ENCODE measurements at regions not wholly inside any gene's neighbourhood (a gene's known extent, or its start where the extent isn't known, plus 50 kb on each side); places are given as distances from the start of the nearest gene placed in this dataset.
A peak's percentile ranks its signal among the peaks of the same experiment; 100 is the strongest.

DNA sequence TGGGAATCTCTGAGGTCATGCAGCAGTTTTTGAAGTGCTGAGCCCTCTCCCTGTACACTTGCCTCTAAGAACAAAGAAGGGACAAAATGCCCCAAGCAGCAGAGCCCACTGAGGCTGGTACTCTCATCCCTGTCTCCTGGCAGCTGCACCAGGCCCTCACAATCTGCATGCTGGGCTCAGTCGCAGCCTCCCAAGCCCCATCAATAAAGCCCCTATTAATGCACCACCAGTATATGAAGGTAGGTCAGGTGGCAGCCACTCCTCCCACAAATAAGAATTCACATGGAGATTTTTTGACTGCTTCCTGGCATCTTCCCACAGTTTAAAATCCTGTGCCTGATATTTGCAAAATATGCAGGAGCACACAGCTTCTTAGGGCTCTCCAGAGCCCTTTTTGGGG lies 181.2 kb upstream of the PALMD start:
- TF ChIP-seq, protein P1, sequence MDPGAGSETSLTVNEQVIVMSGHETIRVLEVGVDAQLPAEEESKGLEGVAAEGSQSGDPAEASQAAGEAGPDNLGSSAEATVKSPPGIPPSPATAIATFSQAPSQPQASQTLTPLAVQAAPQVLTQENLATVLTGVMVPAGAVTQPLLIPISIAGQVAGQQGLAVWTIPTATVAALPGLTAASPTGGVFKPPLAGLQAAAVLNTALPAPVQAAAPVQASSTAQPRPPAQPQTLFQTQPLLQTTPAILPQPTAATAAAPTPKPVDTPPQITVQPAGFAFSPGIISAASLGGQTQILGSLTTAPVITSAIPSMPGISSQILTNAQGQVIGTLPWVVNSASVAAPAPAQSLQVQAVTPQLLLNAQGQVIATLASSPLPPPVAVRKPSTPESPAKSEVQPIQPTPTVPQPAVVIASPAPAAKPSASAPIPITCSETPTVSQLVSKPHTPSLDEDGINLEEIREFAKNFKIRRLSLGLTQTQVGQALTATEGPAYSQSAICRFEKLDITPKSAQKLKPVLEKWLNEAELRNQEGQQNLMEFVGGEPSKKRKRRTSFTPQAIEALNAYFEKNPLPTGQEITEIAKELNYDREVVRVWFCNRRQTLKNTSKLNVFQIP (CRISPR knock-in tag; IDR thresholded peaks at IDR 0.05; ENCODE audit: borderline replicate concordance, low read depth), result no peak
- peak; percentile 92 for TF ChIP-seq ZFP3 (CRISPR knock-in tag; IDR thresholded peaks at IDR 0.05)
- TF ChIP-seq ISL1 (CRISPR knock-in tag; IDR thresholded peaks at IDR 0.05), result no peak
- TF ChIP-seq ZNF565 (CRISPR knock-in tag; conservative IDR thresholded peaks at IDR 0.05; ENCODE audit: low read depth), result no peak
- TF ChIP-seq CSRNP3 (CRISPR knock-in tag; IDR thresholded peaks at IDR 0.05), result no peak
- ATAC-seq, result peak; percentile 15; the same call in 2 of the 3 replicates

GRCh38 chr1:99465176-99465900 lies 180.6 kb upstream of the PALMD start:
- peak; percentile 82 for ATAC-seq

DNA sequence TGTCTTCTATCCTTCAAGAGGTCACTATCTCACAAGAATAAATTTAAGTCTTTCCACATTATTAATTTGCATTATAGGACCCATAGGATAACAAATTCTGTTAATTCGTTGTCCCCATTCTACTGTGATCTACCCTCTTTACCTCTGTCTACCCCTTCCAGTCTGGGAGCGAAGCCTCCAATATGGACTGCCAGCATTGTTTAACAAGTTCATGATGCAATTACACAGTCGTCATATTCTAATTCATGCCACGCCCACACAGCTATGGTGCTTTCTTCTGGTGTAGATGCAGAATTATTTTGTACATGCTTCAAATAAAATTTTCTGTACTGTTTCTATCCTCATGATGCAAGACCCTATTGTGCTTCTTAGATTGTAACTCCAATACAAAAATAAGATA lies 178.3 kb upstream of the PALMD start:
- TF ChIP-seq SNAI2 (CRISPR knock-in tag; IDR thresholded peaks at IDR 0.05) (no peak), ZNF8 (CRISPR knock-in tag; IDR thresholded peaks at IDR 0.05) (no peak), TOX (CRISPR knock-in tag; IDR thresholded peaks at IDR 0.05; ENCODE audit: borderline replicate concordance) (no peak), ZFP3 (CRISPR knock-in tag; IDR thresholded peaks at IDR 0.05) (no peak), ZNF70 (CRISPR knock-in tag; IDR thresholded peaks at IDR 0.05) (no peak), PATZ1 (CRISPR knock-in tag; IDR thresholded peaks at IDR 0.05; ENCODE audit: borderline replicate concordance) (no peak), ISL1 (CRISPR knock-in tag; IDR thresholded peaks at IDR 0.05) (no peak)
- ATAC-seq, result no peak

More at GRCh38 chr1:99465176-99465900, 180.6 kb upstream of the PALMD start:
- TF ChIP-seq, protein P2, sequence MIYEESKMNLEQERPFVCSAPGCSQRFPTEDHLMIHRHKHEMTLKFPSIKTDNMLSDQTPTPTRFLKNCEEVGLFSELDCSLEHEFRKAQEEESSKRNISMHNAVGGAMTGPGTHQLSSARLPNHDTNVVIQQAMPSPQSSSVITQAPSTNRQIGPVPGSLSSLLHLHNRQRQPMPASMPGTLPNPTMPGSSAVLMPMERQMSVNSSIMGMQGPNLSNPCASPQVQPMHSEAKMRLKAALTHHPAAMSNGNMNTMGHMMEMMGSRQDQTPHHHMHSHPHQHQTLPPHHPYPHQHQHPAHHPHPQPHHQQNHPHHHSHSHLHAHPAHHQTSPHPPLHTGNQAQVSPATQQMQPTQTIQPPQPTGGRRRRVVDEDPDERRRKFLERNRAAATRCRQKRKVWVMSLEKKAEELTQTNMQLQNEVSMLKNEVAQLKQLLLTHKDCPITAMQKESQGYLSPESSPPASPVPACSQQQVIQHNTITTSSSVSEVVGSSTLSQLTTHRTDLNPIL (CRISPR knock-in tag; IDR thresholded peaks at IDR 0.05; ENCODE audit: low read depth), result peak; percentile 47; the same call in 1 of the 2 replicates
- TF ChIP-seq ZNF70 (CRISPR knock-in tag; IDR thresholded peaks at IDR 0.05), result no peak
- TF ChIP-seq ISL1 (CRISPR knock-in tag; IDR thresholded peaks at IDR 0.05), result peak; percentile 89
- no peak for TF ChIP-seq ZNF8 (CRISPR knock-in tag; IDR thresholded peaks at IDR 0.05)
- TF ChIP-seq, protein P3, sequence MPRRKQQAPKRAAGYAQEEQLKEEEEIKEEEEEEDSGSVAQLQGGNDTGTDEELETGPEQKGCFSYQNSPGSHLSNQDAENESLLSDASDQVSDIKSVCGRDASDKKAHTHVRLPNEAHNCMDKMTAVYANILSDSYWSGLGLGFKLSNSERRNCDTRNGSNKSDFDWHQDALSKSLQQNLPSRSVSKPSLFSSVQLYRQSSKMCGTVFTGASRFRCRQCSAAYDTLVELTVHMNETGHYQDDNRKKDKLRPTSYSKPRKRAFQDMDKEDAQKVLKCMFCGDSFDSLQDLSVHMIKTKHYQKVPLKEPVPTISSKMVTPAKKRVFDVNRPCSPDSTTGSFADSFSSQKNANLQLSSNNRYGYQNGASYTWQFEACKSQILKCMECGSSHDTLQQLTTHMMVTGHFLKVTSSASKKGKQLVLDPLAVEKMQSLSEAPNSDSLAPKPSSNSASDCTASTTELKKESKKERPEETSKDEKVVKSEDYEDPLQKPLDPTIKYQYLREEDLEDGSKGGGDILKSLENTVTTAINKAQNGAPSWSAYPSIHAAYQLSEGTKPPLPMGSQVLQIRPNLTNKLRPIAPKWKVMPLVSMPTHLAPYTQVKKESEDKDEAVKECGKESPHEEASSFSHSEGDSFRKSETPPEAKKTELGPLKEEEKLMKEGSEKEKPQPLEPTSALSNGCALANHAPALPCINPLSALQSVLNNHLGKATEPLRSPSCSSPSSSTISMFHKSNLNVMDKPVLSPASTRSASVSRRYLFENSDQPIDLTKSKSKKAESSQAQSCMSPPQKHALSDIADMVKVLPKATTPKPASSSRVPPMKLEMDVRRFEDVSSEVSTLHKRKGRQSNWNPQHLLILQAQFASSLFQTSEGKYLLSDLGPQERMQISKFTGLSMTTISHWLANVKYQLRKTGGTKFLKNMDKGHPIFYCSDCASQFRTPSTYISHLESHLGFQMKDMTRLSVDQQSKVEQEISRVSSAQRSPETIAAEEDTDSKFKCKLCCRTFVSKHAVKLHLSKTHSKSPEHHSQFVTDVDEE (CRISPR knock-in tag; IDR thresholded peaks at IDR 0.05), result peak; percentile 79; the same call in 1 of the 2 replicates
- TF ChIP-seq ARNTL (CRISPR knock-in tag; IDR thresholded peaks at IDR 0.05; ENCODE audit: borderline replicate concordance, low read depth), result no peak
- TF ChIP-seq CSRNP3 (CRISPR knock-in tag; IDR thresholded peaks at IDR 0.05), result no peak
- peak; percentile 83 for TF ChIP-seq TCF4 (CRISPR knock-in tag; IDR thresholded peaks at IDR 0.05; ENCODE audit: borderline replicate concordance)

DNA sequence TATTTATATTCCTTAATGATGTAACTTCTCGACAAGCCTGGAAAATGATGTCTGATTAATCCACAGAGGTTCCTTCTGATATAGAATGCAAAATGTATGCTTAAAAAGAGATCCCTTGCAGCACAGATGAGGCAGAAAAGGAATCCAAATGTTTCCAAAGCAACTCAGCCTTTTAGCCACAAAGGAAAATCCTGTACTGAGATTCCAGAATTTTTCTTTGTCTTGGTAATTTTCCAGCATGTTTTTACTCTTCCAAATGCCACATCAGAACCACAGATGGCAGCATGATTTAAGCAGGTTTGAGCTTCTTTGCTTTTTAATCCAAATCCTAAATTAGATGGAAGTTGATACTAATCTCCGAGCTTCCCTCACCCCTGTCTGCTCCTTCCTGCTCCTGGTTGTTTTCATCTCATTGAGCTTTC lies 176.4 kb upstream of the PALMD start:
- TF ChIP-seq ISL1 (CRISPR knock-in tag; IDR thresholded peaks at IDR 0.05) (peak; percentile 53), BACH2 (CRISPR knock-in tag; IDR thresholded peaks at IDR 0.05; ENCODE audit: borderline replicate concordance) (no peak)
- no peak; the same call in 2 of the 3 replicates for ATAC-seq

Measured in SK-N-SH treated with all-trans-retinoic acid at 6 μM for 48 hours (cell line).